Peyer's patch (tissue), 4 donors: ENCODE measurements at regions not wholly inside any gene's neighbourhood (a gene's known extent, or its start where the extent isn't known, plus 50 kb on each side); places are given as distances from the start of the nearest gene placed in this dataset.

Experiments
- POLR2A ChIP-seq, 2 donors: fragments of 450-650 bp; IDR thresholded peaks; one replicate each; pipeline ENCODE4 v1.5.1; 2017; ENCODE audit warnings: antibody characterized with exemption in 2 of 2, mild to moderate bottlenecking in 2 of 2, moderate library complexity in 2 of 2
- TF ChIP-seq, protein P1 (sequence below), 6 experiments: fragments of 450-650 bp in 4 of 6; fragments of 200-600 bp in 2 of 6; sonication (generic) in 1 of 6; IDR thresholded peaks; one replicate each; pipeline ENCODE4 v1.5.1; 2017 to 2019; ENCODE audit warnings: antibody characterized with exemption in 6 of 6, mild to moderate bottlenecking in 3 of 6, moderate library complexity in 1 of 6

- TF ChIP-seq, protein P1, sequence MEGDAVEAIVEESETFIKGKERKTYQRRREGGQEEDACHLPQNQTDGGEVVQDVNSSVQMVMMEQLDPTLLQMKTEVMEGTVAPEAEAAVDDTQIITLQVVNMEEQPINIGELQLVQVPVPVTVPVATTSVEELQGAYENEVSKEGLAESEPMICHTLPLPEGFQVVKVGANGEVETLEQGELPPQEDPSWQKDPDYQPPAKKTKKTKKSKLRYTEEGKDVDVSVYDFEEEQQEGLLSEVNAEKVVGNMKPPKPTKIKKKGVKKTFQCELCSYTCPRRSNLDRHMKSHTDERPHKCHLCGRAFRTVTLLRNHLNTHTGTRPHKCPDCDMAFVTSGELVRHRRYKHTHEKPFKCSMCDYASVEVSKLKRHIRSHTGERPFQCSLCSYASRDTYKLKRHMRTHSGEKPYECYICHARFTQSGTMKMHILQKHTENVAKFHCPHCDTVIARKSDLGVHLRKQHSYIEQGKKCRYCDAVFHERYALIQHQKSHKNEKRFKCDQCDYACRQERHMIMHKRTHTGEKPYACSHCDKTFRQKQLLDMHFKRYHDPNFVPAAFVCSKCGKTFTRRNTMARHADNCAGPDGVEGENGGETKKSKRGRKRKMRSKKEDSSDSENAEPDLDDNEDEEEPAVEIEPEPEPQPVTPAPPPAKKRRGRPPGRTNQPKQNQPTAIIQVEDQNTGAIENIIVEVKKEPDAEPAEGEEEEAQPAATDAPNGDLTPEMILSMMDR (IDR thresholded peaks at IDR 0.05), result no peak
- TF ChIP-seq POLR2A (IDR thresholded peaks at IDR 0.05), result no peak
Measured at GRCh38 chr4:131309628-131310027, 1839.5 kb upstream of the PCDH10 start.
